DMS153 treated with DMSO at 0.1 percent for 48 hours (cell line): ENCODE measurements at regions not wholly inside any gene's neighbourhood (a gene's known extent, or its start where the extent isn't known, plus 50 kb on each side); places are given as distances from the start of the nearest gene placed in this dataset.
"Not testable (repeated sequence)": the region's sequence is repeated elsewhere in the genome, so short reads cannot be mapped to it uniquely, and the experiment has no call there.

Source experiments
- DNase-seq: peaks from one replicate; lab custom pipeline; 2025; ENCODE audit not compliant: unreplicated experiment; lab: John Stamatoyannopoulos, UW

DNA sequence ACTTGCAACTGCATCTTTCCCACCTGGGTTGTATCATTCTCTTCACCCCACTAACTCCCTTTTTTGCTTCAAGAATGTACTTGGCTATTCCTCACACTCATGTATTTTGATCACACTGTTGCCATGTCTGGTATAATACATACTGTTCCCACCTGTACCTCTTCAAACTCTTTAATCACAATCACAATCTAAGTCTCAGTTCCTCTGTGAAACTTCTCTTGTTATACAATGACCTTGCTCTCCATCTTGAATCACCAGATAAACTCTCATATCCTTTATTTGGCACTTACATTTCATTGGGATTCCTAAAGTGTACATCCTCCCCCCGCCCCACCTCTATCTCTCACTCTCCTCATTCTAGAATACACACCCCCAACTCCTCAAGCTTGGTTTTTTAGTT lies 516.0 kb upstream of the CHORDC1 start:
- DNase-seq: no peak

- DNase-seq: no peak
Measured at GRCh38 chr11:90737444-90738050, 514.7 kb upstream of the CHORDC1 start.

- no peak for DNase-seq
Measured at GRCh38 chr11:90732486-90732885, 509.6 kb upstream of the CHORDC1 start.

GRCh38 chr11:90723475-90723874 lies 500.6 kb upstream of the CHORDC1 start:
- DNase-seq: no peak

DNA sequence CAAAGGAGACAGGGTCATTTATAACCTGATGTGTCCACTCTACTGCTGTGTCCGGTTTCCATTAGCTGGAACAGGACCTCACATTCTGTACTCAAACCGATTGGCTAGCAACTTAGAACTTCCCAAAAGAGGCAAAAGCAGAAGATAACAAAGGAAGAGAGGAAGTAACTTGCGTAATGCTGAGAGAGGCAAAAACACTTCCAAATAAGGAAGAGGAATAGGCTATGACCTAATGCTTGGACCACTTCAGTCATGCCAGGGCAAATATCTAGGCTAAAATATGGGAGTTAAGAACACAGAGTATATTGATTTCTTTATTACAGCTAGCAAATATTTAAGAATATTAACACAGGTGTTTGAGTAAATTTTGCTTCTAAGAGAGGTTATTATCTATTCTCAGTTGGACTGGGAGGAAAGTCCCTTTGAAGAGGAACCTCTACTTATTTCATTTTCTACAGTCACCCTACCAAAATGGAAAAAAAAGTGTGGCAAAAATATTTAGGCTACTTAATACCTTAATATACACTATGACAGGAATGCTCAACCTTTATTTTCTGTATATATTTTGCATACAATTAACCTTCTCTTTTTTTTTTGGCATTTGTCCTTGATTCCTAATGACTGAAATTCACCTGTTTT lies 499.8 kb upstream of the CHORDC1 start:
- DNase-seq: no peak

GRCh38 chr11:90717522-90717921 lies 494.7 kb upstream of the CHORDC1 start:
- DNase-seq: no peak

- DNase-seq: no peak
Measured at GRCh38 chr11:90705661-90706060, 482.8 kb upstream of the CHORDC1 start.

GRCh38 chr11:90704510-90704909 lies 481.7 kb upstream of the CHORDC1 start:
- DNase-seq: no peak

- DNase-seq: no peak
Measured at GRCh38 chr11:90701716-90702115, 478.9 kb upstream of the CHORDC1 start.

GRCh38 chr11:90700789-90701439 lies 478.1 kb upstream of the CHORDC1 start:
- DNase-seq: no peak

DNA sequence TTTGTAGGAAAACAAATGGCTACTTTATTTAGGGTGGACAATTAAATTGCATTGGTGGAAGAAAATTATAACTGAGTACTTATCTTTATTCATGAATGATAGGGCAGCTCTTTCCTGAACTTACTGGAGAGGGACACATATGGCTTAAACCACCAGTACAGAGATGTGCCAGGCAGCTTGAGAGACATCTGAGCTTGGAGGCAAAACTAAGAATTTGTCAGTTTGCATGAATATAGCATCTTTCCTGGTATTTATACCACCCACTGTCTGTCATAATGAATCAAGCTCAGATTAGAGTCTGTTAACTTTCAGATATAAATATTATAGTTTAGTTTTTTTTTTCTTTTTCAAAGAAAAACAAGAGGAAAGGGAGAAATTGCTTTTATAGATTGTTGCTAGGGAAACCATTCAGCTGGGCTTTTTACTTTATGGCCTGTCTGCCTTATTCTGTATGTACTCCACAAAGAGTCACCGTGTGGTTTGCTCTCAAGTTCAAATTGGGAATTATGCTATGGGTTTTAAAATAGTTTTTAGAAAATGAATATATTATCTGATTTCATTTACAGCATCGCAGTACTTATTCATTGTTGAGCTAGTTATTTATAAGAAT lies 477.0 kb upstream of the CHORDC1 start:
- no peak for DNase-seq

DNA sequence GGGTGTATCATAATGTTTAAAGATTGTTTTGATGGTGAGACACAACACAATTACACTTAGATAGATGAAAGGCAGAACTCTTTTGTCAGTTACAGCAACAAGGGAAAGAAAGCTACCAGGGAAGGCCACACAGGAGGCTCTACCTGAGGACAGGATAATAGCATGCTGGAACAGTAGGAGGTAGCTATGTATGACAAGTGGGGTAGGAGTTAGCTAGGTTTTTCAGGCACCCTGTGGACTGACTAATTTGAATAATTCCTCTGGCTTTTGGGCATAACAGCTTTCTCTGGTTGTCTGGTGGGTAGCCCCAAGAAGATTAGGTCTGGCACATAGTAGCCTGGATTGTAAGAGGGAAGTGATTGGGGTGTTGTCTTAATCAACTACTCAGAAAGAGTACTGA lies 475.4 kb upstream of the CHORDC1 start:
- DNase-seq: no peak

GRCh38 chr11:90675496-90675895 lies 452.6 kb upstream of the CHORDC1 start:
- not testable (repeated sequence) for DNase-seq

GRCh38 chr11:90669094-90669493 lies 446.2 kb upstream of the CHORDC1 start:
- no peak for DNase-seq

GRCh38 chr11:90668502-90668901 lies 445.7 kb upstream of the CHORDC1 start:
- DNase-seq: no peak

- no peak for DNase-seq
Measured at GRCh38 chr11:90661233-90661632, 438.4 kb upstream of the CHORDC1 start.

GRCh38 chr11:90656171-90656570 lies 433.3 kb upstream of the CHORDC1 start:
- DNase-seq: no peak

GRCh38 chr11:90650153-90650552 lies 427.3 kb upstream of the CHORDC1 start:
- no peak for DNase-seq

DNA sequence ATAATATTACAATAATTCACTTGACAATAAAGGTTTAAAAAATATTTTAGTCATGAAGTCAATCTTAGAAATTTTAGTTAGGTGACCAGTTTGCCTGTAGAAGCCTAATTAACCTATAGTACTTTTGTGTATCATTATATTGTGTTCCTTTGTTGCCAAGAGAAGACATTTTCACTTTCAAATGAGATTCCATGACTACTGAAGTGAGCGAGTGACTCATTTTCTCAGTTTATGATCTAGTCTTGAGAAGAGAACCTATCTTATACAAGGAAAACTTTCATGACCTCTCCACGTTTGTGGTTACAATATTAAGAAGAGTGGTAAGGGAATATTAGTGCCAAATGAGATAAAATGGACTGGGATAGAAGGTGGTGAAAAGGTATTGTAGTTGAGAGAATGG lies 423.9 kb upstream of the CHORDC1 start:
- DNase-seq: no peak

DNA sequence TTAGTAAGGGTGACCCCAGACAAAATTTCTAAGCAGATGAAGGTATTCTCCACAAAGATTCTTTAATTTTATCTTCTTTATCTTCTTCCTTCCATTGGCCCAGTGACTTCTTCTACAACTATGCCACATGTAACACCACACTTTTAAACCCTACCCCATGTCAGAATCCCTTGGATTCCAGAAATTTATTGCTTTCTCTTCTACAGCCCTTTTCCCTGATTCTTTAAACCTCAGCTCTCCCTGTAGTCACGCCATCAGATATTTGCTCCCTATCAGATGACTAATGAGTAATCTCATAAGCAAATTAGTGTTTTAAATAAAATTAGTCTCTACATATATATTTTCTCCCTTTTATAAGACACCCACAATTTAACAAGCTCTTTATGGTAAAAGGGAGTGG lies 423.4 kb upstream of the CHORDC1 start:
- DNase-seq: no peak

DNA sequence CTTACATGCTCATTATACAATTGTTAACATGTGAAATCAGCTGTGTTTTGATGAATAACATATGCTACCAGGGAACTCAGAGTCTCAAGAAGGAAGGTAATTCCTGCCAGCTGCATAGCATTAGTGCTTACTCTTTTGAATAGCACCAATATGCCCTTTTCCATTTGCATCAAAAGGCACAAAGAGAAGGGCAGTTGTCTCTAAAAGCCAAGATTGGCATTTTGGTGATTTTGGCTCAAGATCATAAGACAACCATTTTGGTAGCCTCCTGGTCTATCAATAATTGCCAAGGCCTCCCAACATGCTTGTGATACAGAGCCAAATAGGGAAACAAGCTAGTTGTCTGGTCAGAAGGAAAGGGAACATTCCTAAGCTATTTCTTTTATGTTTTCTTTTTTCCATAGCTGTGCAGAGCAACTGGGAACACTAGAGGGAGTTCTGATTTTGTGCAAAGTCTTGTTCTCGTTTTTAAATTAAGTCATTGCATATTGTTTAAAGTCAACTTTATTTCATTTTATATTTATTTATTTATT lies 416.7 kb upstream of the CHORDC1 start:
- DNase-seq: peak; percentile 4

DNA sequence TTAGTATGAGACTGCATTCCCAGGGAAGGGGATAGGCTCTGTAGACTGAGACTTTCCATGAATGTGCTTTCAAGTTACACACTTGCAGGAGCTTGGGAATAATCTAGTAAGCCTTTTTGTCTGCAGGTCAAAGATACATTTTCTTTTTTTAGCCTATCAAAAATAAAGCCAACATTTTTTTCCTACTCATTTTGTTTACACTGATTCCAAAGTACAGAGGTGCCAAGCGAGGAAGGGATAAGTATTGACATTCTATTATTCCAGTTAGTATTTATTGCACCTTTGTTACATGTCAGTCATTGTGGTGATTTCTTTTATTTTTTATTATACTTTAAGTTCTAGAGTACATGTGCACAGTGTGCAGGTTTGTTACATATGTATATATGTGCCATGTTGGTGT lies 413.0 kb upstream of the CHORDC1 start:
- DNase-seq: no peak
